ENCODE measurements at regions not wholly inside any gene's neighbourhood (a gene's known extent, or its start where the extent isn't known, plus 50 kb on each side); places are given as distances from the start of the nearest gene placed in this dataset.

DNA sequence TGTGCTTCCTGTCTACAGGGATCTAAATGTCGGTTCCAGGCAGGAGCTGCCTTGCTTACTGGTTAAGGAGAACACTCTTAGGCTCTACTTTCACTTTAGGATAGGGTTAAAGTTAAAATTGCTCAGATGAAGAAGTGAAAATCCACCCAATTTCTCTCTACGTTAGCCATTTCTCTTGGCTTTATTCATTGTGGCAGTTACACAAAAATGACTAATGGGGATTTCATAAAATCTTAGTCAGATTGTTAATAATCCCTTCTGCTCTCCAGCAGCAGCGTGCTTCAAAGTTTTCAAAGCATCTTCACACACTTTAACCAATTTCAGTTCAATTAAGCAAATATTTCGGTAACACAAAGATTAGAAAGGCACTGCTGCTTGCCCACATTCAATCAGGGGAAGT, 58.4 kb upstream of the RCN1 start:
- TF ChIP-seq POLR2A (IDR thresholded peaks at IDR 0.05; ENCODE audit: control extremely low read depth in 1 of 2, low read depth in 2 of 2, low read length in 2 of 2) (no peak), CBX5 (IDR thresholded peaks at IDR 0.05; ENCODE audit: low read depth, low read length) (no peak), POLR2AphosphoS5 (IDR thresholded peaks at IDR 0.05; ENCODE audit: low read depth, low read length) (no peak), EZH2 (IDR thresholded peaks at IDR 0.05; ENCODE audit: low read depth, low read length, severe bottlenecking) (no peak), GTF2F1 (IDR thresholded peaks at IDR 0.05; ENCODE audit: borderline replicate concordance, low read depth, low read length) (no peak)
- TF ChIP-seq, protein P1, sequence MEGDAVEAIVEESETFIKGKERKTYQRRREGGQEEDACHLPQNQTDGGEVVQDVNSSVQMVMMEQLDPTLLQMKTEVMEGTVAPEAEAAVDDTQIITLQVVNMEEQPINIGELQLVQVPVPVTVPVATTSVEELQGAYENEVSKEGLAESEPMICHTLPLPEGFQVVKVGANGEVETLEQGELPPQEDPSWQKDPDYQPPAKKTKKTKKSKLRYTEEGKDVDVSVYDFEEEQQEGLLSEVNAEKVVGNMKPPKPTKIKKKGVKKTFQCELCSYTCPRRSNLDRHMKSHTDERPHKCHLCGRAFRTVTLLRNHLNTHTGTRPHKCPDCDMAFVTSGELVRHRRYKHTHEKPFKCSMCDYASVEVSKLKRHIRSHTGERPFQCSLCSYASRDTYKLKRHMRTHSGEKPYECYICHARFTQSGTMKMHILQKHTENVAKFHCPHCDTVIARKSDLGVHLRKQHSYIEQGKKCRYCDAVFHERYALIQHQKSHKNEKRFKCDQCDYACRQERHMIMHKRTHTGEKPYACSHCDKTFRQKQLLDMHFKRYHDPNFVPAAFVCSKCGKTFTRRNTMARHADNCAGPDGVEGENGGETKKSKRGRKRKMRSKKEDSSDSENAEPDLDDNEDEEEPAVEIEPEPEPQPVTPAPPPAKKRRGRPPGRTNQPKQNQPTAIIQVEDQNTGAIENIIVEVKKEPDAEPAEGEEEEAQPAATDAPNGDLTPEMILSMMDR (IDR thresholded peaks at IDR 0.05; ENCODE audit: control extremely low read depth in 1 of 3, insufficient read depth in 1 of 3, low read depth in 1 of 3, low read length in 3 of 3), result no peak

All from H1 (cell line).